Forelimb muscle (tissue), 1 donor: ENCODE measurements at regions not wholly inside any gene's neighbourhood (a gene's known extent, or its start where the extent isn't known, plus 50 kb on each side); places are given as distances from the start of the nearest gene placed in this dataset.

ENCODE experiments used
- DNase-seq: peaks from one replicate; pipeline ENCODE4 v3.0.0-alpha.2; 2013; ENCODE audit warnings: low read depth

- DNase-seq: no peak
Observed at GRCh38 chr9:36764364-36765076, 191.8 kb downstream of the MELK start.

- no peak for DNase-seq
Observed at GRCh38 chr9:36765077-36765390, 192.3 kb downstream of the MELK start.

- DNase-seq: peak; percentile 1
Observed at GRCh38 chr9:36765468-36766341, 193.0 kb downstream of the MELK start.

GRCh38 chr9:36768677-36769076, 196.0 kb downstream of the MELK start:
- no peak for DNase-seq

GRCh38 chr9:36770025-36770424, 197.3 kb downstream of the MELK start:
- no peak for DNase-seq

GRCh38 chr9:36772449-36773403, 200.0 kb downstream of the MELK start:
- peak; percentile 11 for DNase-seq

- no peak for DNase-seq
Observed at GRCh38 chr9:36778682-36779081, 206.0 kb downstream of the MELK start.

GRCh38 chr9:36779582-36779981, 206.9 kb downstream of the MELK start:
- DNase-seq: no peak

GRCh38 chr9:36780186-36780585, 207.5 kb downstream of the MELK start:
- DNase-seq: no peak

- DNase-seq: no peak
Observed at GRCh38 chr9:36781533-36781932, 208.8 kb downstream of the MELK start.
